ENCODE measurements at regions not wholly inside any gene's neighbourhood (a gene's known extent, or its start where the extent isn't known, plus 50 kb on each side); places are given as distances from the start of the nearest gene placed in this dataset.

GRCh38 chr2:217013926-217014325, 154.1 kb upstream of the TNP1 start:
- BruUV-seq (replicated peaks), result no TSS peak
- WGBS (ENCODE audit: low lambda C conversion rate), result 2% methylated on average over 3 of the region's 3 CpGs
- in situ Hi-C loops (cut with HindIII; ENCODE audit: extremely low pct_ligation_motif_present, low pct_unique_long_range_greater_than_20kb) (no loop called here), intact Hi-C loops (cut with micrococcal nuclease; ENCODE audit: unreplicated experiment) (no loop called here)
- Histone ChIP-seq H3K27me3 (ENCODE audit: control insufficient read depth in 1 of 2, insufficient read depth in 2 of 2, low read length in 2 of 2) (peaks cover 0 to 11% of the 10 kb centered on the region in 2 experiments; a peak in 2 of 5 replicates), H3K9ac (ENCODE audit: insufficient read depth, low read depth, low read length) (no peak overlapping the region), H2AFZ (ENCODE audit: low read length) (no peak overlapping the region), H3K79me2 (ENCODE audit: insufficient read depth, low read length) (no peaks in the 10 kb centered on the region), H3K4me1 (ENCODE audit: insufficient read depth, low read length) (peaks cover 9% of the 10 kb centered on the region; the same call in 1 of the 2 replicates), H3K36me3 (replicated peaks in 1 of 2; ENCODE audit: control insufficient read depth in 1 of 2, insufficient read depth in 2 of 2, low read length in 2 of 2) (no peaks in the 10 kb centered on the region), H3K9me3 (ENCODE audit: low read length) (no peaks in the 10 kb centered on the region), H3K4me2 (ENCODE audit: low read depth, low read length) (no peak overlapping the region), H3K27ac (ENCODE audit: extremely low read length, insufficient read depth, low read length) (no peak overlapping the region), H4K20me1 (ENCODE audit: insufficient read depth, low read length) (no peaks in the 10 kb centered on the region), H3K4me3 (replicated peaks in 1 of 3; ENCODE audit: insufficient read depth in 1 of 3, low read depth in 2 of 3, low read length in 3 of 3) (no peak overlapping the region)
- ATAC-seq (no peak), FAIRE-seq (no peak), DNase-seq (ENCODE audit: low spot score) (no peak)
- CTCF ChIA-PET (ENCODE audit: low intra/inter-chr PET ratio, low total read pairs), result no interaction called here
- TF ChIP-seq ARHGAP35 (CRISPR knock-in tag; IDR thresholded peaks at IDR 0.05; ENCODE audit: borderline replicate concordance) (no peak), ZFP1 (CRISPR knock-in tag; IDR thresholded peaks at IDR 0.05) (no peak), RELA (CRISPR knock-in tag; IDR thresholded peaks at IDR 0.05) (no peak), ZNF510 (CRISPR knock-in tag; IDR thresholded peaks at IDR 0.05; ENCODE audit: low read depth) (no peak), ZNF484 (CRISPR knock-in tag; IDR thresholded peaks at IDR 0.05; ENCODE audit: borderline replicate concordance, low read depth) (no peak), BCL6 (CRISPR knock-in tag; IDR thresholded peaks at IDR 0.05) (no peak), SPEN (CRISPR knock-in tag; IDR thresholded peaks at IDR 0.05; ENCODE audit: low read depth) (no peak), HNF4G (IDR thresholded peaks at IDR 0.05; ENCODE audit: borderline replicate concordance, low read depth, low read length) (no peak), HNF4G (CRISPR knock-in tag; IDR thresholded peaks at IDR 0.05; ENCODE audit: borderline replicate concordance, low read depth) (no peak), SP2 (CRISPR knock-in tag; IDR thresholded peaks at IDR 0.05) (no peak), KLF15 (CRISPR knock-in tag; IDR thresholded peaks at IDR 0.05; ENCODE audit: borderline replicate concordance) (no peak), AFF4 (CRISPR knock-in tag; IDR thresholded peaks at IDR 0.05) (no peak), ZBTB7A (CRISPR knock-in tag; IDR thresholded peaks at IDR 0.05) (no peak), CEBPG (CRISPR knock-in tag; IDR thresholded peaks at IDR 0.05) (no peak), MZF1 (CRISPR knock-in tag; IDR thresholded peaks at IDR 0.05; ENCODE audit: borderline replicate concordance) (no peak), SIX4 (CRISPR knock-in tag; IDR thresholded peaks at IDR 0.05) (no peak), TBP (CRISPR knock-in tag; IDR thresholded peaks at IDR 0.05) (no peak), HOXA3 (CRISPR knock-in tag; IDR thresholded peaks at IDR 0.05) (no peak), ZNF543 (CRISPR knock-in tag; IDR thresholded peaks at IDR 0.05) (no peak), MTERF4 (CRISPR knock-in tag; IDR thresholded peaks at IDR 0.05) (no peak)
- TF ChIP-seq, protein P1, sequence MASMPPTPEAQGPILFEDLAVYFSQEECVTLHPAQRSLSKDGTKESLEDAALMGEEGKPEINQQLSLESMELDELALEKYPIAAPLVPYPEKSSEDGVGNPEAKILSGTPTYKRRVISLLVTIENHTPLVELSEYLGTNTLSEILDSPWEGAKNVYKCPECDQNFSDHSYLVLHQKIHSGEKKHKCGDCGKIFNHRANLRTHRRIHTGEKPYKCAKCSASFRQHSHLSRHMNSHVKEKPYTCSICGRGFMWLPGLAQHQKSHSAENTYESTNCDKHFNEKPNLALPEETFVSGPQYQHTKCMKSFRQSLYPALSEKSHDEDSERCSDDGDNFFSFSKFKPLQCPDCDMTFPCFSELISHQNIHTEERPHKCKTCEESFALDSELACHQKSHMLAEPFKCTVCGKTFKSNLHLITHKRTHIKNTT (CRISPR knock-in tag; IDR thresholded peaks at IDR 0.05), result no peak
- POLR2A ChIA-PET, result no interaction called here
